ENCODE measurements at regions not wholly inside any gene's neighbourhood (a gene's known extent, or its start where the extent isn't known, plus 50 kb on each side); places are given as distances from the start of the nearest gene placed in this dataset.

GRCh38 chr20:58160451-58161061 is 67.9 kb downstream of the ANKRD60 start:
- TF ChIP-seq CTCF (IDR thresholded peaks at IDR 0.05; ENCODE audit: insufficient read depth, low read length) (no peak), POLR2AphosphoS5 (IDR thresholded peaks at IDR 0.05; ENCODE audit: low read depth) (no peak), REST (IDR thresholded peaks at IDR 0.05; ENCODE audit: insufficient replicate concordance, low read depth) (no peak), GABPA (IDR thresholded peaks at IDR 0.05; ENCODE audit: low read depth) (no peak), SPI1 (IDR thresholded peaks at IDR 0.05; ENCODE audit: borderline replicate concordance, low read depth) (no peak)
